B cell (primary cell): ENCODE measurements at regions not wholly inside any gene's neighbourhood (a gene's known extent, or its start where the extent isn't known, plus 50 kb on each side); places are given as distances from the start of the nearest gene placed in this dataset.

Experiments
- ATAC-seq: fragments of 200-7000 bp; cut with Tn5 transposase; one replicate; pipeline ENCODE4 v1.10.0; 2021; ENCODE audit warnings: low read depth, mild to moderate bottlenecking, moderate number of reproducible peaks, moderate library complexity
- CTCF ChIA-PET: fragments of 350-600 bp; sonication (Branson Sonifier 250); formaldehyde crosslinking; loops from one replicate; lab custom pipeline; 2021; ENCODE audit warnings: antibody characterized with exemption, inconsistent platforms; lab: Charles Lee
- POLR2A ChIA-PET: fragments of 350-600 bp; sonication (Branson Sonifier 250); formaldehyde crosslinking; loops from one replicate; lab custom pipeline; 2021; ENCODE audit warnings: antibody characterized with exemption; lab: Charles Lee
- DNase-seq: peaks from one replicate; pipeline ENCODE4 v3.0.0; 2013
- H2AFZ ChIP-seq: 2 replicates; pipeline ENCODE4 v1.6.1; 2012; ENCODE audit warnings: mild to moderate bottlenecking, low read depth, low read length; ENCODE audit not compliant: insufficient read depth, poor library complexity, severe bottlenecking
- H3K27ac ChIP-seq, 2 donors: 1 replicate in 1 of 2; 2 replicates in 1 of 2; pipeline ENCODE4 v1.5.1; 2012 to 2013; ENCODE audit warnings: low read length in 2 of 2, mild to moderate bottlenecking in 2 of 2, moderate library complexity in 1 of 2
- H3K27me3 ChIP-seq, 4 experiments: fragments of 200-600 bp in 1 of 4; sonication (generic) in 1 of 4; replicated peaks in 1 of 4; 1 replicate in 2 of 4; 2 replicates in 2 of 4; pipeline versions ENCODE4 v1.6.1 to v1.7.0; 2013 to 2016; ENCODE audit warnings: low read length in 3 of 4, mild to moderate bottlenecking in 2 of 4, mixed read lengths in 1 of 4, moderate library complexity in 1 of 4; ENCODE audit not compliant: insufficient read depth in 4 of 4, control insufficient read depth in 3 of 4; ENCODE audit errors: control extremely low read depth in 1 of 4
- H3K36me3 ChIP-seq, 2 experiments: replicated peaks in 1 of 2; 1 replicate in 1 of 2; 2 replicates in 1 of 2; pipeline versions ENCODE4 v1.6.1 to v1.7.1; 2013; ENCODE audit warnings: low read length in 1 of 2; ENCODE audit not compliant: insufficient read depth in 2 of 2, control insufficient read depth in 1 of 2; ENCODE audit errors: control extremely low read depth in 1 of 2, extremely low read depth in 1 of 2
- H3K4me1 ChIP-seq, 2 donors: fragments of 200-600 bp in 1 of 2; sonication (generic) in 1 of 2; 1 replicate in 1 of 2; 2 replicates in 1 of 2; pipeline versions ENCODE4 v1.5.1 to v1.6.1; 2013 to 2017; ENCODE audit warnings: low read length in 2 of 2; ENCODE audit not compliant: control insufficient read depth in 2 of 2, insufficient read depth in 2 of 2
- H3K4me2 ChIP-seq: replicated peaks from 2 replicates; pipeline ENCODE3; 2012; ENCODE audit warnings: mild to moderate bottlenecking, low read depth, low read length; ENCODE audit not compliant: poor library complexity, severe bottlenecking
- H3K4me3 ChIP-seq, 5 experiments: fragments of 200-600 bp in 1 of 5; sonication (generic) in 1 of 5; 1 replicate in 3 of 5; 2 replicates in 2 of 5; pipeline versions ENCODE4 v1.5.1 to v1.7.0; 2011 to 2016; ENCODE audit warnings: low read length in 4 of 5, mild to moderate bottlenecking in 4 of 5, low read depth in 2 of 5, control low read depth in 1 of 5, moderate library complexity in 1 of 5; ENCODE audit not compliant: insufficient read depth in 1 of 5; ENCODE audit errors: control extremely low read depth in 1 of 5, extremely low read depth in 1 of 5
- H3K79me2 ChIP-seq: fragments of 200-600 bp; sonication (generic); one replicate; pipeline ENCODE4 v1.6.0; 2016; ENCODE audit warnings: low read length; ENCODE audit not compliant: control insufficient read depth, insufficient read depth
- H3K9ac ChIP-seq: fragments of 200-600 bp; sonication (generic); 2 replicates; pipeline ENCODE4 v1.6.1; 2017; ENCODE audit warnings: mild to moderate bottlenecking, low read length, moderate library complexity
- H3K9me3 ChIP-seq, 3 donors: one replicate each; pipeline versions ENCODE4 v1.6.1 to v1.7.1; 2013; ENCODE audit warnings: low read length in 2 of 3; ENCODE audit not compliant: control insufficient read depth in 2 of 3, insufficient read depth in 1 of 3; ENCODE audit errors: control extremely low read depth in 1 of 3
- H4K20me1 ChIP-seq: 2 replicates; pipeline ENCODE4 v1.6.0; 2012; ENCODE audit warnings: mild to moderate bottlenecking, low read length; ENCODE audit not compliant: insufficient read depth, control insufficient read depth, poor library complexity, severe bottlenecking
- H3K27ac Mint-ChIP-seq: one replicate; pipeline ENCODE4 v1.8.0; 2021; ENCODE audit warnings: mixed read lengths
- H3K27me3 Mint-ChIP-seq: one replicate; pipeline ENCODE4 v1.8.0; 2021; ENCODE audit warnings: mixed read lengths
- H3K4me1 Mint-ChIP-seq: one replicate; pipeline ENCODE4 v1.8.0; 2021; ENCODE audit warnings: mixed read lengths
- H3K4me3 Mint-ChIP-seq: one replicate; pipeline ENCODE4 v1.8.0; 2021; ENCODE audit warnings: mixed read lengths
- H3K9me3 Mint-ChIP-seq: one replicate; pipeline ENCODE4 v1.8.0; 2022; ENCODE audit warnings: mixed read lengths; ENCODE audit not compliant: insufficient read depth
- CTCF ChIP-seq: fragments of 200-600 bp; IDR thresholded peaks from one replicate; pipeline ENCODE4 v1.8.0; 2022; ENCODE audit warnings: antibody characterized with exemption, mild to moderate bottlenecking
- EZH2 ChIP-seq: IDR thresholded peaks from 2 replicates; pipeline ENCODE4 v1.6.1; 2012; ENCODE audit warnings: borderline replicate concordance, low read depth, mild to moderate bottlenecking, moderate library complexity, low read length; ENCODE audit not compliant: insufficient read depth, poor library complexity, severe bottlenecking
- WGBS: methylation state at CpG from one replicate; pipeline ENCODE4 v1.1.5; 2013; ENCODE audit warnings: missing lambda C conversion rate; ENCODE audit not compliant: insufficient coverage; 5-methylcytosine and 5-hydroxymethylcytosine counted together
- intact Hi-C: fragments of 100-400 bp; cut with micrococcal nuclease; formaldehyde crosslinking; loops from one replicate; pipeline ENCODE4 v1.10.0; 2022

- no peaks in the 10 kb centered on the region for H3K27me3 Mint-ChIP-seq
- Histone ChIP-seq H2AFZ (no peak overlapping the region), H3K36me3 (no peaks in the 10 kb centered on the region), H3K27me3 (no peaks in the 10 kb centered on the region), H4K20me1 (no peaks in the 10 kb centered on the region), H3K4me3 (no peak overlapping the region), H3K79me2 (no peaks in the 10 kb centered on the region), H3K9me3 (no peaks in the 10 kb centered on the region), H3K9ac (no peak overlapping the region), H3K4me1 (peaks cover 20 to 23% of the 10 kb centered on the region in 2 donors), H3K4me2 (no peak overlapping the region), H3K27ac (no peak overlapping the region)
- intact Hi-C loops = no loop called here
- POLR2A ChIA-PET = no interaction called here
- no peak overlapping the region for H3K4me3 Mint-ChIP-seq
- no peak overlapping the region for H3K27ac Mint-ChIP-seq
- H3K9me3 Mint-ChIP-seq = no peaks in the 10 kb centered on the region
- ATAC-seq (no peak), DNase-seq (no peak)
- WGBS = 100% methylated on average over 1 of the region's 3 CpGs
- CTCF ChIA-PET = no interaction called here
- no peak for TF ChIP-seq EZH2
- TF ChIP-seq CTCF = no peak
- H3K4me1 Mint-ChIP-seq = peaks cover 35% of the 10 kb centered on the region
These were observed 667.2 kb upstream of the ZNF608 start for GRCh38 chr5:125413496-125414274.

- intact Hi-C loops = no loop called here
- no peaks in the 10 kb centered on the region for H3K27me3 Mint-ChIP-seq
- no peak overlapping the region for H3K4me3 Mint-ChIP-seq
These were observed 668.7 kb upstream of the ZNF608 start for GRCh38 chr5:125415126-125415525.

More at GRCh38 chr5:125415126-125415525, 668.7 kb upstream of the ZNF608 start:
- no peak overlapping the region for H3K9ac ChIP-seq
- peaks cover 20 to 23% of the 10 kb centered on the region in 2 donors for H3K4me1 ChIP-seq
- H2AFZ ChIP-seq = no peak overlapping the region
- H3K27ac ChIP-seq = no peak overlapping the region
- Mint-ChIP-seq H3K4me1 (peaks cover 26% of the 10 kb centered on the region), H3K9me3 (no peaks in the 10 kb centered on the region), H3K27ac (no peak overlapping the region)
- H3K4me3 ChIP-seq = no peak overlapping the region
- H3K36me3 ChIP-seq = no peaks in the 10 kb centered on the region
- H4K20me1 ChIP-seq = no peaks in the 10 kb centered on the region
- H3K27me3 ChIP-seq = no peaks in the 10 kb centered on the region
- DNase-seq (no peak), ATAC-seq (no peak)
- 92% methylated on average over 6 of the region's 6 CpGs for WGBS
- no peak overlapping the region for H3K4me2 ChIP-seq
- POLR2A ChIA-PET = no interaction called here
- H3K9me3 ChIP-seq = no peaks in the 10 kb centered on the region
- CTCF ChIA-PET = no interaction called here
- no peaks in the 10 kb centered on the region for H3K79me2 ChIP-seq
- no peak for TF ChIP-seq EZH2
- no peak for TF ChIP-seq CTCF
